Caki2 (cell line): ENCODE measurements at regions not wholly inside any gene's neighbourhood (a gene's known extent, or its start where the extent isn't known, plus 50 kb on each side); places are given as distances from the start of the nearest gene placed in this dataset.
"Not testable (repeated sequence)": the region's sequence is repeated elsewhere in the genome, so short reads cannot be mapped to it uniquely, and the experiment has no call there.

Source experiments
- DNase-seq: peaks from one replicate; pipeline ENCODE4 v3.0.0-alpha.2; 2015; ENCODE audit warnings: low read depth
- in situ Hi-C: cut with HindIII; loops from 2 replicates; pipeline ENCODE4 v1.10.0; 2016; ENCODE audit warnings: low sequenced_read_pairs, low pct_unique_long_range_greater_than_20kb, mixed read lengths

- in situ Hi-C loops: no loop called here
- DNase-seq: no peak
These were observed 199.4 kb upstream of the ZNF217 start for GRCh38 chr20:53792946-53793536.

GRCh38 chr20:53789989-53790675, 196.5 kb upstream of the ZNF217 start:
- DNase-seq: no peak

GRCh38 chr20:53788253-53789022, 194.8 kb upstream of the ZNF217 start:
- in situ Hi-C loops: no loop called here
- DNase-seq: no peak

More at GRCh38 chr20:53789989-53790675, 196.5 kb upstream of the ZNF217 start:
- in situ Hi-C loops: no loop called here

- DNase-seq, in situ Hi-C loops: not testable (repeated sequence)
These were observed 193.9 kb upstream of the ZNF217 start for GRCh38 chr20:53787491-53787931.

GRCh38 chr20:53786445-53787267, 193.0 kb upstream of the ZNF217 start:
- peak; percentile 35 for DNase-seq
- in situ Hi-C loops: no loop called here

GRCh38 chr20:53786071-53786444, 192.4 kb upstream of the ZNF217 start:
- no peak for DNase-seq
- in situ Hi-C loops: no loop called here

- DNase-seq: no peak
- in situ Hi-C loops: no loop called here
These were observed 191.7 kb upstream of the ZNF217 start for GRCh38 chr20:53785320-53785719.

GRCh38 chr20:53783768-53784167, 190.1 kb upstream of the ZNF217 start:
- in situ Hi-C loops: no loop called here
- DNase-seq: no peak

GRCh38 chr20:53782612-53783246, 189.1 kb upstream of the ZNF217 start:
- no peak for DNase-seq
- in situ Hi-C loops: no loop called here

GRCh38 chr20:53779822-53780221, 186.2 kb upstream of the ZNF217 start:
- in situ Hi-C loops: no loop called here
- no peak for DNase-seq

- in situ Hi-C loops: no loop called here
- DNase-seq: no peak
These were observed 185.1 kb upstream of the ZNF217 start for GRCh38 chr20:53778736-53779135.

- no peak for DNase-seq
- in situ Hi-C loops: no loop called here
These were observed 184.4 kb upstream of the ZNF217 start for GRCh38 chr20:53778041-53778516.

GRCh38 chr20:53777402-53777801, 183.8 kb upstream of the ZNF217 start:
- DNase-seq, in situ Hi-C loops: not testable (repeated sequence)

- DNase-seq: no peak
- in situ Hi-C loops: no loop called here
These were observed 183.2 kb upstream of the ZNF217 start for GRCh38 chr20:53776858-53777257.

- in situ Hi-C loops: loop anchor here (25.0 kb wide), 1 partner anchor 138 kb away; no protein-coding TSS in a partner anchor
- DNase-seq: peak; percentile 72
These were observed 181.0 kb upstream of the ZNF217 start for GRCh38 chr20:53774461-53775203.

GRCh38 chr20:53773792-53774401, 180.3 kb upstream of the ZNF217 start:
- peak; percentile 78 for DNase-seq
- in situ Hi-C loops: loop anchor here (25.0 kb wide), 1 partner anchor 138 kb away; no protein-coding TSS in a partner anchor
